Lower leg skin (tissue), 3 donors: ENCODE measurements at regions not wholly inside any gene's neighbourhood (a gene's known extent, or its start where the extent isn't known, plus 50 kb on each side); places are given as distances from the start of the nearest gene placed in this dataset.

Experiments
- CTCF ChIP-seq, 3 donors: fragments of 450-650 bp; IDR thresholded peaks; one replicate each; pipeline ENCODE4 v1.5.1; 2016; ENCODE audit warnings: antibody characterized with exemption in 3 of 3, mild to moderate bottlenecking in 3 of 3, moderate library complexity in 2 of 3
- POLR2A ChIP-seq, 2 donors: fragments of 450-650 bp; IDR thresholded peaks; one replicate each; pipeline ENCODE4 v1.6.1; 2016 to 2017; ENCODE audit warnings: antibody characterized with exemption in 2 of 2, mild to moderate bottlenecking in 1 of 2, moderate library complexity in 1 of 2

GRCh38 chr6:87869064-87869905 is 167.3 kb upstream of the AKIRIN2 start:
- TF ChIP-seq CTCF (IDR thresholded peaks at IDR 0.05), result no peak
- no peak for TF ChIP-seq POLR2A (IDR thresholded peaks at IDR 0.05)
